Ovary (tissue), 7 donors: ENCODE measurements at regions not wholly inside any gene's neighbourhood (a gene's known extent, or its start where the extent isn't known, plus 50 kb on each side); places are given as distances from the start of the nearest gene placed in this dataset.

Experiments used
- DNase-seq, 5 donors: peaks; one replicate each; pipeline ENCODE4 v3.0.0-alpha.2; 2019 to 2020
- H3K27ac ChIP-seq, 2 donors: fragments of 200-600 bp; one replicate each; pipeline versions ENCODE4 v1.5.1 to v1.8.0; 2019 to 2022
- H3K27me3 ChIP-seq: fragments of 200-600 bp; one replicate; pipeline ENCODE4 v1.8.0; 2022
- H3K36me3 ChIP-seq: fragments of 200-600 bp; sonication (generic); one replicate; pipeline ENCODE4 v1.5.1; 2019
- H3K4me1 ChIP-seq: one replicate; pipeline ENCODE4 v1.8.1; 2013; ENCODE audit warnings: mild to moderate bottlenecking, moderate library complexity; ENCODE audit not compliant: insufficient read depth
- H3K4me3 ChIP-seq: fragments of 200-600 bp; sonication (generic); one replicate; pipeline ENCODE4 v1.5.1; 2017
- H3K9me3 ChIP-seq, 2 donors: fragments of 200-600 bp in 1 of 2; sonication (generic) in 1 of 2; one replicate each; pipeline versions ENCODE4 v1.5.1 to v1.8.1; 2013 to 2019; ENCODE audit warnings: mild to moderate bottlenecking in 1 of 2, moderate library complexity in 1 of 2
- EP300 ChIP-seq: sonication (generic); formaldehyde crosslinking; IDR thresholded peaks from one replicate; pipeline ENCODE4 v1.6.1; 2017; ENCODE audit warnings: antibody characterized with exemption
- POLR2A ChIP-seq: fragments of 450-650 bp; IDR thresholded peaks from one replicate; pipeline ENCODE4 v1.6.1; 2017; ENCODE audit warnings: antibody characterized with exemption, mild to moderate bottlenecking, moderate library complexity
- WGBS, 3 donors: extraction: QIAGEN DNeasy Blood & Tissue Kit in 1 of 3; methylation state at CpG; one replicate each; pipeline versions ENCODE4 v1.1.5 to v1.1.7; 2013 to 2017; 5-methylcytosine and 5-hydroxymethylcytosine counted together
- intact Hi-C, 4 donors: fragments of 100-400 bp; cut with DNase I; formaldehyde crosslinking; loops; one replicate each; pipeline versions ENCODE4 v1.11.0 to v1.15.1; 2022 to 2023
- TF ChIP-seq, protein P1 (sequence below), 3 donors: fragments of 450-650 bp in 2 of 3; fragments of 200-600 bp in 1 of 3; IDR thresholded peaks; one replicate each; pipeline versions ENCODE4 v1.5.1 to v1.8.0; 2016 to 2022; ENCODE audit warnings: antibody characterized with exemption in 3 of 3, mild to moderate bottlenecking in 1 of 3
- donor health status: DM: no; HTN: no; CAD: no; lungs with moderate emphysema.
- donor health status: DM: no; HTN: no; CAD: no.
- donor health status: Bipolar disorder and iron deficiency.
- donor health status: DM: no; HTN: no; CAD: no.
- donor health status: DM: yes; HTN: yes; CAD: no.

DNA sequence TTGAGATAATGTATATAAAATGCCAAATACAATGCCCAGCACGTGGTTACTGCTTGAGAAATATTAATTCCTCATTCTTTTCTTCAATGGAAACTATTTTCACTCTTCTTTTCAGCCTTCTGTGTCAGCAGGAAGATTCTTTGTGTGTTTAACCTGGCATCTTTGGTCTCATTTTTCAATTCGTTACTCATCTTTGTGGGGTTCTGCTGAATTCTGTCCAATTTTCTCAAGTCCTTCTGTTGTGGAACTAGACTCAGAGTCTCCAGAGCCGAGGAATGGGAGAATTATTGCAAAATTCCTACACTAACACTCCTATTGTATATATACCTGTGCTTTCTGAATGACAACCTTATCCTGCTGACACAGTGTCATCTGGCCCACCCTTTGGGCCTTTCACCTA is 96.8 kb upstream of the RGMA start:
- no peaks in the 10 kb centered on the region for H3K27me3 ChIP-seq
- intact Hi-C loops: no loop called here
- TF ChIP-seq POLR2A (no peak), EP300 (no peak)
- TF ChIP-seq, protein P1, sequence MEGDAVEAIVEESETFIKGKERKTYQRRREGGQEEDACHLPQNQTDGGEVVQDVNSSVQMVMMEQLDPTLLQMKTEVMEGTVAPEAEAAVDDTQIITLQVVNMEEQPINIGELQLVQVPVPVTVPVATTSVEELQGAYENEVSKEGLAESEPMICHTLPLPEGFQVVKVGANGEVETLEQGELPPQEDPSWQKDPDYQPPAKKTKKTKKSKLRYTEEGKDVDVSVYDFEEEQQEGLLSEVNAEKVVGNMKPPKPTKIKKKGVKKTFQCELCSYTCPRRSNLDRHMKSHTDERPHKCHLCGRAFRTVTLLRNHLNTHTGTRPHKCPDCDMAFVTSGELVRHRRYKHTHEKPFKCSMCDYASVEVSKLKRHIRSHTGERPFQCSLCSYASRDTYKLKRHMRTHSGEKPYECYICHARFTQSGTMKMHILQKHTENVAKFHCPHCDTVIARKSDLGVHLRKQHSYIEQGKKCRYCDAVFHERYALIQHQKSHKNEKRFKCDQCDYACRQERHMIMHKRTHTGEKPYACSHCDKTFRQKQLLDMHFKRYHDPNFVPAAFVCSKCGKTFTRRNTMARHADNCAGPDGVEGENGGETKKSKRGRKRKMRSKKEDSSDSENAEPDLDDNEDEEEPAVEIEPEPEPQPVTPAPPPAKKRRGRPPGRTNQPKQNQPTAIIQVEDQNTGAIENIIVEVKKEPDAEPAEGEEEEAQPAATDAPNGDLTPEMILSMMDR (IDR thresholded peaks at IDR 0.05): no peak
- no peaks in the 10 kb centered on the region for H3K36me3 ChIP-seq
- no peaks in the 10 kb centered on the region for H3K4me1 ChIP-seq
- H3K4me3 ChIP-seq: no peak overlapping the region
- H3K9me3 ChIP-seq: no peaks in the 10 kb centered on the region
- no peak overlapping the region for H3K27ac ChIP-seq
- DNase-seq: no peak
- WGBS, 3 donors: 45 to 70% (median 53%) methylated on average over 3 of the region's 3 CpGs

DNA sequence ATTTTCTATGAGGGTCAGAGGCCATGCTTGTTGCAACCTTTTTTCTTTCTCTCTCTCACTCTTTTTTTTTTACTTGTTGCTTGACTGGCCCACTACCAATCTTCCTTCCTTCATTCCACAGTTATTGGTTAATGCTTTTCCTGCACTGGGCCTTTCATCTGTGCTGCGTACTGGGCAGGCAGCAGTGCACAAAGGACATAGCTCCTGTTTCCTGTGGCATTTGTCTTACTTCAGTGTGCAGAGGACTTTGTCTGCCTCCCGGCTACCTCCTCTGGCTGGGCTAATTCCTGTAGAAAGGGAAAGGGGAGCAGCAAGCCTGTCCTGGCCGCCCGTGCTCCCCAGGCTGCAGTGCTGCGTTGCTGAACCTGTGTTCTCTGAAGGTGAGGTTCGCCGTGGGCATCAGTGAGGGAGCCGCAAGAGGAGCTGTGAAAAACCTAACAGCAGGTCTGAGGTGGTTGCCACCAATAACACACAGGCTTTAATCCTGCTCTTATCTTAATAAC is 93.7 kb upstream of the RGMA start:
- Histone ChIP-seq H3K4me1 (peaks cover 4% of the 10 kb centered on the region), H3K9me3 (no peaks in the 10 kb centered on the region), H3K36me3 (no peaks in the 10 kb centered on the region), H3K27me3 (no peaks in the 10 kb centered on the region), H3K4me3 (no peak overlapping the region), H3K27ac (no peak overlapping the region)
- DNase-seq: no peak
- TF ChIP-seq, protein P1 (IDR thresholded peaks at IDR 0.05): no peak
- no peak for TF ChIP-seq POLR2A
- intact Hi-C loops: loop anchor here in 1 of 4 donors (2.0 kb wide), 1 partner anchor 16 kb away; no protein-coding TSS in a partner anchor
- 77 to 91% (median 85%) methylated on average over 8 of the region's 8 CpGs for WGBS, 3 donors

DNA sequence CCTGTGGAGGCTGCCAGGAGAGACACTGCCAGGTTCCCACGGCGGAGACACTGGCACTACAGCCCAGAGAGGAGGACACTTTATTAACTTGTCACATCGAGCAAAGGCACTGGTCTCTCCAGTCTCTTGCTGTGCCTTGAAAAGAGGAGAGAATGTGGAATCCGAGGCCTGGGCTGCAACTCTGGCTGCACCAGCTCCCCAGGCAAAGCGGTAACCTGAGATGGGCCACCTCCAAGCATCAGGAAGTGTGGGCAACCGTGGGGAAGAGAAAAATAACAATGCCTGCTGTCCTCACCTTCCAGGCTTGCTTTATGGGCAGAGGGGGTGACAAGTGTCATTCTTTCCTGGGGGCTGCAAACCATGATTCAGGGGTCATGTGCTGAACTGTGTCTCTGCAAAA is 91.6 kb upstream of the RGMA start:
- TF ChIP-seq POLR2A: no peak
- TF ChIP-seq, protein P1 (IDR thresholded peaks at IDR 0.05): no peak
- no peak for TF ChIP-seq EP300
- Histone ChIP-seq H3K4me1 (peaks cover 4% of the 10 kb centered on the region), H3K9me3 (no peaks in the 10 kb centered on the region), H3K27me3 (no peaks in the 10 kb centered on the region), H3K27ac (no peak overlapping the region), H3K36me3 (no peaks in the 10 kb centered on the region), H3K4me3 (no peak overlapping the region)
- intact Hi-C loops: no loop called here
- 68 to 83% (median 82%) methylated on average over 6 of the region's 6 CpGs for WGBS, 3 donors
- no peak for DNase-seq

DNA sequence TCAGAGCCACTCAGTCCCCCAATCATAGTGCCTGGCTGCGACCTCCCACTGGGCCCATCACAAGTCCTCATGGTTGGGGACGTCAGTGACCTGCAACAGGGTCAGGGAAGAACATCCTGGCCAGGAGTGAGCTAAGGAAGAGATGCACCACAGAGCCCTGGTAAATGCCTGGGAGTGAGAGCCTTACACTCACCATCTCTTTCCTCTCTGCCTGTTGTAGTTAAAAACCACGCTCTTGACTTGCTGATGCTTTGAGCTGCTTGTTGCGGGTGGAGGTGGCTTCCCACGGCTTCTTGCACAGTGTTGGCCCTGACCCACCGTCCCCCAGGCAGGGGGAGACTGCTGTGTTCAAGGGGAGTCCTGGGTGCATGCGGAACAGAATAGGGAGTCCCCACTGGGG is 91.1 kb upstream of the RGMA start:
- 89 to 91% (median 90%) methylated on average over 7 of the region's 7 CpGs for WGBS, 3 donors
- intact Hi-C loops: no loop called here
- no peaks in the 10 kb centered on the region for H3K9me3 ChIP-seq

More for the DNA sequence above, 91.1 kb upstream of the RGMA start:
- H3K4me3 ChIP-seq: no peak overlapping the region
- TF ChIP-seq EP300 (no peak), POLR2A (no peak)
- TF ChIP-seq, protein P1 (IDR thresholded peaks at IDR 0.05): no peak
- peaks cover 4% of the 10 kb centered on the region for H3K4me1 ChIP-seq
- DNase-seq: no peak
- no peaks in the 10 kb centered on the region for H3K36me3 ChIP-seq
- no peak overlapping the region for H3K27ac ChIP-seq
- H3K27me3 ChIP-seq: no peaks in the 10 kb centered on the region
